Peyer's patch (tissue), 4 donors: ENCODE measurements at regions not wholly inside any gene's neighbourhood (a gene's known extent, or its start where the extent isn't known, plus 50 kb on each side); places are given as distances from the start of the nearest gene placed in this dataset.

Experiments used
- POLR2A ChIP-seq, 2 donors: fragments of 450-650 bp; IDR thresholded peaks; one replicate each; pipeline ENCODE4 v1.5.1; 2017; ENCODE audit warnings: antibody characterized with exemption in 2 of 2, mild to moderate bottlenecking in 2 of 2, moderate library complexity in 2 of 2
- TF ChIP-seq, protein P1 (sequence below), 6 experiments: fragments of 450-650 bp in 4 of 6; fragments of 200-600 bp in 2 of 6; sonication (generic) in 1 of 6; IDR thresholded peaks; one replicate each; pipeline ENCODE4 v1.5.1; 2017 to 2019; ENCODE audit warnings: antibody characterized with exemption in 6 of 6, mild to moderate bottlenecking in 3 of 6, moderate library complexity in 1 of 6

DNA sequence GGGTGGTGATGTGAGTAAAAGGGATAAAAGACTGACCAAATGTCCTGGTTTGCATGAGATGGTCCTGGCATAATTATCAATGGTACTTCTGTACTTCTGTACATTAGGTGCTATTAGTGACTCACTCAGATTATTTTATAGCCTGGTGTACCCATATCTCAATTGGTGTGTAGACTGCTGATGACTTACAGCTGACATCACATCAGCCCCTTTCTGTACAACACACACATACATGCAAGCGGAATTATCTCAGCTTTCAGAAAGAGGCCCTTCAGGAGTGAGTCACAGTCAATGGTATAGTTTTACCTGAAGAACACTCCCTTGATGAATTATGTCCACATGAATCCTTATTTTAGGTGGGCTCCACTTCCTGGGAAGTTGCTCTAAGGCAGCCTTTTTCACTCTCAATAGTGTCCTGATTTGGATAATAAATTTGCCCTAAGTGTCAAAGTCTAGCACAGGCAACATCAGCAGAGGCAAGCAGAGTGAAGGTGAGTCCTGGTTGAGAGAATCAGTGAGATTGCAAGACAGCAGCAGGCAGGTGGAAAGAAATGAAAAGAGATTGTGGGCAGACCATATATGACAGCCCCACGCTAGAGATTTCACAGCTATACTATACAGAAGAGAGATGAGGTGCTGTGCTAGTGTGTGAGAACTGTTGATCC is 137.0 kb downstream of the ZPLD1 start:
- TF ChIP-seq, protein P1, sequence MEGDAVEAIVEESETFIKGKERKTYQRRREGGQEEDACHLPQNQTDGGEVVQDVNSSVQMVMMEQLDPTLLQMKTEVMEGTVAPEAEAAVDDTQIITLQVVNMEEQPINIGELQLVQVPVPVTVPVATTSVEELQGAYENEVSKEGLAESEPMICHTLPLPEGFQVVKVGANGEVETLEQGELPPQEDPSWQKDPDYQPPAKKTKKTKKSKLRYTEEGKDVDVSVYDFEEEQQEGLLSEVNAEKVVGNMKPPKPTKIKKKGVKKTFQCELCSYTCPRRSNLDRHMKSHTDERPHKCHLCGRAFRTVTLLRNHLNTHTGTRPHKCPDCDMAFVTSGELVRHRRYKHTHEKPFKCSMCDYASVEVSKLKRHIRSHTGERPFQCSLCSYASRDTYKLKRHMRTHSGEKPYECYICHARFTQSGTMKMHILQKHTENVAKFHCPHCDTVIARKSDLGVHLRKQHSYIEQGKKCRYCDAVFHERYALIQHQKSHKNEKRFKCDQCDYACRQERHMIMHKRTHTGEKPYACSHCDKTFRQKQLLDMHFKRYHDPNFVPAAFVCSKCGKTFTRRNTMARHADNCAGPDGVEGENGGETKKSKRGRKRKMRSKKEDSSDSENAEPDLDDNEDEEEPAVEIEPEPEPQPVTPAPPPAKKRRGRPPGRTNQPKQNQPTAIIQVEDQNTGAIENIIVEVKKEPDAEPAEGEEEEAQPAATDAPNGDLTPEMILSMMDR (IDR thresholded peaks at IDR 0.05): no peak
- TF ChIP-seq POLR2A (IDR thresholded peaks at IDR 0.05): no peak
